Esophagus muscularis mucosa (tissue), 4 donors: ENCODE measurements at regions not wholly inside any gene's neighbourhood (a gene's known extent, or its start where the extent isn't known, plus 50 kb on each side); places are given as distances from the start of the nearest gene placed in this dataset.

Experiments
- DNase-seq: peaks from one replicate; pipeline ENCODE4 v3.0.0-alpha.2; 2017; ENCODE audit errors: extremely low spot score
- H3K27ac ChIP-seq, 4 donors: fragments of 200-600 bp; sonication (generic); replicated peaks in 1 of 4; 1 replicate in 3 of 4; 2 replicates in 1 of 4; pipeline ENCODE4 v1.5.1; 2016 to 2019; ENCODE audit warnings: mild to moderate bottlenecking in 1 of 4
- H3K27me3 ChIP-seq, 4 donors: fragments of 200-600 bp; sonication (generic); one replicate each; pipeline versions ENCODE4 v1.5.1 to v1.6.0; 2016 to 2019
- H3K36me3 ChIP-seq, 4 donors: fragments of 200-600 bp; sonication (generic); one replicate each; pipeline ENCODE4 v1.5.1; 2016 to 2019
- H3K4me1 ChIP-seq, 4 donors: fragments of 200-600 bp; sonication (generic); one replicate each; pipeline ENCODE4 v1.5.1; 2016 to 2019
- H3K4me3 ChIP-seq, 4 donors: fragments of 200-600 bp; sonication (generic); 1 replicate in 2 of 4; 2 replicates in 2 of 4; pipeline ENCODE4 v1.5.1; 2016 to 2019; ENCODE audit warnings: mild to moderate bottlenecking in 4 of 4, moderate library complexity in 1 of 4
- H3K9me3 ChIP-seq, 4 donors: fragments of 200-600 bp; sonication (generic); 1 replicate in 3 of 4; 2 replicates in 1 of 4; pipeline ENCODE4 v1.5.1; 2016 to 2019
- CTCF ChIP-seq, 3 experiments: fragments of 200-600 bp in 2 of 3; fragments of 450-650 bp in 1 of 3; sonication (generic) in 2 of 3; IDR thresholded peaks; one replicate each; pipeline ENCODE4 v1.5.1; 2017 to 2019; ENCODE audit warnings: antibody characterized with exemption in 3 of 3, mild to moderate bottlenecking in 2 of 3, moderate library complexity in 1 of 3
- EP300 ChIP-seq: sonication (generic); formaldehyde crosslinking; IDR thresholded peaks from one replicate; pipeline ENCODE4 v1.6.1; 2017; ENCODE audit warnings: antibody characterized with exemption
- POLR2A ChIP-seq: fragments of 450-650 bp; IDR thresholded peaks from one replicate; pipeline ENCODE4 v1.6.1; 2017; ENCODE audit warnings: antibody characterized with exemption, moderate library complexity, mild to moderate bottlenecking, low read depth
- POLR2AphosphoS5 ChIP-seq, 2 donors: sonication (generic); formaldehyde crosslinking; IDR thresholded peaks; one replicate each; pipeline ENCODE4 v1.6.1; 2017; ENCODE audit warnings: antibody characterized with exemption in 2 of 2
- WGBS: methylation state at CpG from one replicate; pipeline ENCODE4 v1.1.5; 2018; 5-methylcytosine and 5-hydroxymethylcytosine counted together
- intact Hi-C: fragments of 100-400 bp; cut with DNase I; formaldehyde crosslinking; loops from one replicate; pipeline ENCODE4 v1.15.1; 2023

GRCh38 chr12:114955414-114956014 is 271.5 kb upstream of the TBX3 start:
- Histone ChIP-seq H3K27me3 (no peaks in the 10 kb centered on the region), H3K4me1 (peaks cover 0 to 11% (median 4%) of the 10 kb centered on the region in 4 donors), H3K36me3 (no peaks in the 10 kb centered on the region), H3K27ac (no peak overlapping the region), H3K9me3 (no peaks in the 10 kb centered on the region), H3K4me3 (no peak overlapping the region)
- no peak for DNase-seq
- intact Hi-C loops = no loop called here
- TF ChIP-seq EP300 (no peak), CTCF (IDR thresholded peaks at IDR 0.05) (no peak), POLR2A (no peak), POLR2AphosphoS5 (IDR thresholded peaks at IDR 0.05) (no peak)
- 85% methylated on average over 2 of the region's 2 CpGs for WGBS

GRCh38 chr12:114954511-114955055 is 270.6 kb upstream of the TBX3 start:
- Histone ChIP-seq H3K27ac (no peak overlapping the region), H3K36me3 (no peaks in the 10 kb centered on the region), H3K27me3 (no peaks in the 10 kb centered on the region), H3K4me3 (no peak overlapping the region), H3K4me1 (peaks cover 0 to 11% (median 4%) of the 10 kb centered on the region in 4 donors), H3K9me3 (no peaks in the 10 kb centered on the region)
- TF ChIP-seq POLR2AphosphoS5 (IDR thresholded peaks at IDR 0.05) (no peak), POLR2A (no peak), EP300 (no peak), CTCF (IDR thresholded peaks at IDR 0.05) (no peak)
- intact Hi-C loops = no loop called here
- no peak for DNase-seq
- 84% methylated on average over 6 of the region's 6 CpGs for WGBS

DNA sequence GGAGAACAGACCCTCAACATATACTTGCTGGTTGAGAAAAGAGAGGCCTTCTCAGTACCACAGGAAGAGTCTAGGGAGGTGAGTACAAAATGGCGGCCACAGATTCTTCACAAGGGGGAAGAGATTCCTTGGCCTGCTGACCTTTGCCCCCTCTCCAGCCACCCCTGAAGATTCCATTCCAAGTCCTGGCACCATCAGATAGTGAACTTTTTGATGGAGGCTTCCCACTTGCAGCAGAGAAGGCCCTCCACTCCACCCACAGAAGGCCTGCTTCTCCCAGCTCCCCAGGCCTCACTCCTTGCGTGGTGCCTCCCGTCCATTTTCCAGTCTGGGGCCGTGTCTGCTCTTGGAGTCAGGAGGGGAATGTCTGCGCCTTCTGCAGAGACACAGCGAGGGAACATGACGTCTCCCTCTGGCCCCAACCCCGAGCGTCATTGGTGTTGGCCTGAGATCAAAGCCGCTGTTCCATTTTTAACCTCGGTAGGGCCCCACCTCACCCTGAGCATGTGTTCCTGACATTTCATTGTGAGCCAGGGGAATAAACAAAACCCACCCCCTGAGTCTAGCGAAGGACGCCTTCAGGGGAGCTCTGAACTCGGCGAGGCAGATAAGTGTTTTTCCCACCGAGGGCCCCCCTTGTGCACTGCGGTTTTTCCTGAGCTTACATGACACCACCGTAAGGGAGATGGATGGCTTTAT is 268.7 kb upstream of the TBX3 start:
- Histone ChIP-seq H3K36me3 (no peaks in the 10 kb centered on the region), H3K4me1 (peaks cover 0 to 11% (median 4%) of the 10 kb centered on the region in 4 donors), H3K4me3 (no peak overlapping the region), H3K9me3 (no peaks in the 10 kb centered on the region), H3K27ac (peak overlapping the region in 1 of 4 donors; percentile 19), H3K27me3 (no peaks in the 10 kb centered on the region)
- DNase-seq = no peak
- 59% methylated on average over 18 of the region's 18 CpGs for WGBS
- no peak for TF ChIP-seq EP300
- TF ChIP-seq POLR2AphosphoS5 (IDR thresholded peaks at IDR 0.05) = peak in 1 of 2 donors; percentile 51
- intact Hi-C loops = no loop called here

GRCh38 chr12:114949058-114949820 is 265.3 kb upstream of the TBX3 start:
- no peak for TF ChIP-seq CTCF (IDR thresholded peaks at IDR 0.05)
- TF ChIP-seq EP300 = no peak
- no peak for TF ChIP-seq POLR2AphosphoS5 (IDR thresholded peaks at IDR 0.05)
- TF ChIP-seq POLR2A = no peak
- no peak for DNase-seq
- H3K9me3 ChIP-seq = no peaks in the 10 kb centered on the region
- H3K27me3 ChIP-seq = no peaks in the 10 kb centered on the region
- H3K4me3 ChIP-seq = no peak overlapping the region
- H3K36me3 ChIP-seq = no peaks in the 10 kb centered on the region
- intact Hi-C loops = no loop called here
- no peak overlapping the region for H3K27ac ChIP-seq
- WGBS = 84% methylated on average over 8 of the region's 8 CpGs
- peaks cover 0 to 10% (median 4%) of the 10 kb centered on the region in 4 donors for H3K4me1 ChIP-seq

- Histone ChIP-seq H3K4me3 (no peak overlapping the region), H3K27ac (no peak overlapping the region), H3K36me3 (no peaks in the 10 kb centered on the region), H3K9me3 (peaks cover 0 to under 1% (median 0%) of the 10 kb centered on the region in 4 donors), H3K27me3 (no peaks in the 10 kb centered on the region), H3K4me1 (no peaks in the 10 kb centered on the region)
- no peak for DNase-seq
- intact Hi-C loops = no loop called here
- TF ChIP-seq CTCF (IDR thresholded peaks at IDR 0.05) (no peak), POLR2AphosphoS5 (IDR thresholded peaks at IDR 0.05) (no peak), EP300 (no peak), POLR2A (no peak)
- 73% methylated on average over 2 of the region's 2 CpGs for WGBS
These were observed 261.4 kb upstream of the TBX3 start for GRCh38 chr12:114945351-114945750.
